NCI-H1930 (cell line): ENCODE measurements at regions not wholly inside any gene's neighbourhood (a gene's known extent, or its start where the extent isn't known, plus 50 kb on each side); places are given as distances from the start of the nearest gene placed in this dataset.
"Not testable (repeated sequence)": the region's sequence is repeated elsewhere in the genome, so short reads cannot be mapped to it uniquely, and the experiment has no call there.

Experiments used
- DNase-seq, 2 experiments: peaks; one replicate each; lab custom pipeline; 2025; lab: John Stamatoyannopoulos, UW

DNA sequence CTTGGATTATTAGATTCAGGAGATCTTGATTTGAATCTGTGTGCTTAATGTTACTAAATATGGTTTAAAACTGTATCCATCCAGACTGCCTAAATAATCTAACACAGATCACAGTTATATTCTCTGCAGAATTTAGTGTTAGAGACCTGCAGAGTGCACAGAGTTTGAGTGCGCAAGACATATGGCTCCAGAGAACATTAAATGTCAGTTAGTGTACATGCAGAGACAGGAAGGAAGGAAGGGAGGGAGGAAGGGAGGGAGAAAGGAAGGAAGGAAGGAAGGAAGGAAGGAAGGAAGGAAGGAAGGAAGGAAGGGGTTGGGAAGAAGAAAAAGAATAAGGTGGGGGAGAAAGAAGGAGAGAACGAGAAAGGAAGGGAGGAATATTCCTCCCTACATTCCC lies 210.0 kb upstream of the COX7C start:
- no peak for DNase-seq

DNA sequence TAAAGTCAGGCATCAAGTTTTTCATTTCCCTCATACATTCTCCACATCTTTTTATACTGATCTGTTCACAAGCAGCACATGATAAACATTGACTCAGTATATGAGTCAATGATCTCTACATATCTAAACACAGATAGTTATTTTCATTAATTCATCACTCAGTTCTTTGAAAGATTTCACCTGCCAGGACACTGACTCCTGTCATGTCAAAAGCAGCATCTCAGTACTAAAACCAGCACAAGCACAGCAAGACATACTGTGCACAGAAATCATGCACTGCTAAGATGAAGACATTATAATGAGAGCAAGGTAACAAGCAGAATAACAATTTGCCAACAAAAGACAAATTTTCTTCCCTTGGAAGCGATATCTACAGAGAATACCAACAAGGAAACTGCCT lies 206.1 kb upstream of the COX7C start:
- DNase-seq: no peak

DNA sequence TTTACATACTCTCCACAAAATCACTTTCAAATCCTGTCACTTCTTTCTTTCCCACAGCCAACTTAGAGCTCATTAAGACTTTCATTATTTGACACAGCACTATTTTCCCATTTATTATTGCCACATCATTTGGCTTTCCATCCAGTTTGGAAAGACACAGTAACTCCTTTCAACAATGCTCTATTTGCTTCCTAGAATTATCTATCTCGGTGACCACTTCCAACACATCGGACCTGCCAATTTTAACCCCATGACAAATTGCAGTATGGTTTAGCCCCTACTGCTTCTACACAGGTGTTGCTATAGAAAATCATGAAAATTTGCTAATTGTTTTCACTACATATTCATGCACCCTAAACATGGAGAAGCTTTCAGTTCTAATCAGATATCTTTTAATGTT lies 190.6 kb upstream of the COX7C start:
- DNase-seq: no peak

DNA sequence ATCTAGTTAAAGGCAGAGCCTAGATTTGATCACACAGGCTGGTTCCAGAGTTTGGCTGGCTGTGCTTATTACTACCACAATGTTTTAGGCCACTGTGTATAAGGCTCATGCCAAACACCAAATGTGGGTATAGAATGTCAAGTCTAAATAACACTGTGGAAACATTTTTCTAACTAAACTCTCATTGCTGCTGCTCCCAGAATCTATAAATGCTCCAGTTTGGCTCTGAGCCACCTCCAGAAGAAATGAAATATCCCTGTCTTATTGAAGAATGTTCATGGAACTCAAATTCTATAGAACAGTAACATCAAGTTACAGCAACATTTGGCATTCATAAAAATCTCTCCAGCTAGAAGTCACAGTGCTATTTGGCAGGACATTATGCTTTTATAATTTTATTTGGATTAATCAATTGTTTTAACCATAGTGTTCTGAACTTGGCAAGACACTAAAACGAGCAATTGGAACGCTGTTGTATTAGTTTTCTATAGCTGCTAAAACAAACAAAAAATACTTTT lies 178.1 kb upstream of the COX7C start:
- no peak for DNase-seq

DNA sequence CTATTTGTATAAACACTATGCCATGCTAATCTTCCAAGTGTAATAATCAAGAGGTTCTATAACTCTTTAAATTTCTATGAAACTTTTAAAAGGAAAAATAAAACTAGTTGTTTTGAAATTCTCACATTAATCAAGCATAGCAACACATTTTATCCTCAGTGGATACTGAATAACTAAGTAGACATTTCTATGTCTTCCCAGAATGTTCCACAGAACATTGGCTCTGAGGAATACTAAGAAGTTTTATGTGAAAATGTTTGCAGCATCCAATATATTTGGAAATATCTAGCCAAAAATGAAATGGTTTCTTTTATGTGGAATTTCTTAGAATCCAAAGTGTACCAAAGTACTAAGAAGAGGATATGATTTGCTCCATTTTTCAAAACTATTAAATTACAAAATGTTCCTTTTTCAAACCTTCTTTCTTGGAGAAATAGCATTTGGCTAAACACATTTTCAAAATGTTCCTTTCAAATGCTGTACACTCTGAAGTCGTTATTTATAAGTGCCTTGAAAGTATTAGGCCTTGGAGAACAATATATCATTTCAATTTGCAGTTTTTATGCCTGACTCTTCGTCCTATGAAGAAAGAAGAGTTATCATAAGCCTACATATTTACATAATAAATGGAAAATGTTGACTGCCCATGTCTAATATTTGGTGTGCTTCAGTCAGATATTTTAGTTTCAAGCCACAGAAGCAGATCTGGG lies 175.6 kb upstream of the COX7C start:
- no peak for DNase-seq

DNA sequence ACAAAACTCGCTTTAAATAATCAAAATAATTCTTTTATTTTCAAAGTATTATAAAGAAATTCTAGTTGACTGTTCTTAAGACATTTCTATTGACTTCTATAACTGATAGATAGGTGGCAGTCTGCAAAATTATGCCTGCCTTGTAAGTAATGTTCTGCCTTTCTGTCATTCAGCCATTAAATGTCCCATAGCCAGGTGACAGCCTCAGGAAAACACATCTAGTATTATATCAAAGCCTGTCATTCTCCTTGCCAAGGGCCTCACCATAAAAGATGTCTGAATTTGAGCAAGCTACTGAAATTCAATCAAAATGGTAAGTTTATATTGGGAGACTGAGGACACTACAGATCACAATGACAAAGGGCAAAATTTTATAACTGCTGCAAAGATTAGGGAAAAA lies 170.4 kb upstream of the COX7C start:
- no peak for DNase-seq

DNA sequence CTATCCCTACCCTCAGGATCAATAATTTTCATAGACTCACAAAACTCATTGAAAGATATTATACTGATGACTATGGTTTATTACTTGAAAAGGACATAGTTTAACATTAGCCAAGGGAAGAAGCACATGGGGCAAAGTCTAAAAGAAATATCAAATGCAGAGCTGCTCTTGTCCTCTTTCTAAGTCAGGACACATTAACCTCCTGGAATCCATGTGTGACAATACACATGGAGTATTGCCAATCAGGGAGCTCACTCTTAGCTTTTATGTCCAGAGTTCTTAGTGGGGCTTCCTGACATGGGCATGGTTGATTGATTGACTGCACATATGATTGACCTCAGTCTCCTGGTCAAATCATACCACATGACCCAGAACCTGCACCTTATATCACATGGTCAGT lies 165.5 kb upstream of the COX7C start:
- no peak for DNase-seq

DNA sequence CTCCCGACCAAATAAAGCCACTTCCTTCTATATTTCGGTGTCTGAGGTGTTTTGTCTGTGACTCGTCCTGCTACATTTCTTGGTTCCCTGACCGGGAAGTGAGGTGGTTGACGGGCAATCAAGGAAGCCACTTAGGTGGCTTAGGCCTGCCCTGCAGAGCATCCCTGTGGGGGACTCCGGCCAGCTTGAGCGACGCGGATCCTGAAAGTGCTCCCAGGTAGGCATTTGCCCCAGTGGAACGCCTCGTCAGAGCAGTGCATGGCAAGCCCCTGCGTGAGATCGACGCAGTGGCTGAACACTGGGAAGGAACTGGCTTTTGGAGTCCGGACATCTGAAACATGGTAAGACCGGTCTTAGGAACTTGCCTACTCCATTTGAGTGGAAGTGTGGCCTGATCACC lies 157.2 kb upstream of the COX7C start:
- no peak for DNase-seq

DNA sequence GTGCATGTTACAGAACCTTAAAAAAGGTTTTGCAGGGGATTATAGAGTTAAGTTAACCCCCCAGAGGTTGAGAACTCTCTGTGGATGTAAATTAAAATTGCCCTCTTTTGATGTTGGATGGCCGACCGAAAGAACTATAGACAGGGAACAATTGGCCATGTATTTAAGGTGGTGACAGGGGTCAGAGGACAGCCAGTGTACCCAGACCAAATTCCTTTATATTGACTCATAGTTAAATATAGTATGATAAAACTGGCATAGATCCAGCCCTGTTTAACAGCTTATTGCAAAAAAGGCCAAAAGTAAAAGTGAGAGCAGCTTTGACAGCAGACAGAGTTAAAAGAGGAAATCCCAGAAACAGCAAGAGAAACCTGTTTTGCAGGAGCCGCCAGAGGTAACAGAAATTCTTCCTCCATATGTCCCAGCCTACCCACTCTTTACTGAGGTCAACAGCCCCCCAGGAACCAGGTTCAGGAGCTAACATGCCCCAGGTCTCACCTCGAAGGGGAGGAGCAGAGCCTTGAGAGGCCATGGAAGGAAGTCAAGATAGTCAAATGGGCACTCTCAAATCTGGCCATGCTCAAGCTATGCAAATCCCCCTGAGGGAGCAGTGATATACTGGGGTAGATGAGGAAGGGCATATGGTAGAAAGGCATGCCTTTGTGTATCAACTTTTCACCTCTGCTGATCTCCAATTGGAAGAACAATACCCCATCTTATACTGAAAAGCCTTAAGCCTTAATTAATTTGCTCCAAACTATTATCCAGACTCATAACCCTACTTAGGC lies 156.4 kb upstream of the COX7C start:
- DNase-seq: no peak

DNA sequence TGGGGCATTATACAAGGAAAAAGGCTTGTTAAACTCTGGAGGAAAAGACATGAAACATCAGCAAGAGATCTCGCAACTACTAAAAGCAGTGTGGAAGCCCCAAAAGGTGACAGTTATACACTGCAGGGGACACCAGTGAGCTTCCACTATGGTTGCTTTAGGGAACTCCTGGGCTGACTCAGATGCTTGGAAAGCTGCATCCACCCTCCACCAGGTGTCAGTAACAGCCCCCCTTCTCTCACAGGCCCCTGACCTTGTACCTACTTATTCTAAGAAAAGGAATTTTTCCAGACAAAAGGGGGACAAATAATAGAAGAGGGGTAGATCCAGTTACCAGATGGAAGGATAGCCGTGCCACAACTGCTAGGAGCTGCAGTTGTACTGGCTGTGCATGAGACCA lies 154.4 kb upstream of the COX7C start:
- DNase-seq: no peak

DNA sequence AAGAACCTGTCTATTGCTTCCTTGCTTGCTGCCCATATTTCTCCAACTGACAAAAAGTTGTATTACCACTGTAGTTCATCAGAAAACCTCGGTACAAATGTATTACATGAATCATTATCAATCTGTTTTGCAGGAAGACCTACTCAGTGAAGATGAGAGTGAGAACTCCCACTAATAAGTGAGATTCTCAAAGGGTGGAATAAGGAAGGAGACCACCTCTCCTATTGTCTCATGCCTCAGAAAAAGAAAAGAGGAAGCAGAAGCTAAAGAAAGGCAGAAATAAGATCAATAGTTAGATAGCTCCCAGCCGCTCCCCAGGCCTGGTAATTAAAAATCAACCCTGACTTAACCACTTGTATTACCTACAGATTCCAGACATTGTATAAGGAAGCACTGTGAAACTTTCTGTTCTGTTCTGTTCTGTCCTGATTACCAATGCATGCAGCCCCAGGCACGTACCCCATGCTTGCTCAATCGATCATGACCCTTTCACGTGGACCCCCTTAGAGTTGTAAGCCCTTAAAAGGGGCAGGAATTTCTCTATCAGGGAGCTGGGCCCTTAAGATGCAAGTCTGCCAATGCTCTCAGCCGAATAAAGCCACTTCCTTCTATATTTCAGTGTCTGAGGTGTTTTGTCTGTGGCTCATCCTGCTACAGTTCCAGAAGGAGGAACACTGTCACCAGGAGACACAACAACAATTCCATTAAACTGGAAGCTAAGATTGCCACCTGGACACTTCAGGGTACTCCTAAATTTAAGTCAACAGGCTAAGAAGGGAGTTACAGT lies 152.5 kb upstream of the COX7C start:
- DNase-seq: no peak

DNA sequence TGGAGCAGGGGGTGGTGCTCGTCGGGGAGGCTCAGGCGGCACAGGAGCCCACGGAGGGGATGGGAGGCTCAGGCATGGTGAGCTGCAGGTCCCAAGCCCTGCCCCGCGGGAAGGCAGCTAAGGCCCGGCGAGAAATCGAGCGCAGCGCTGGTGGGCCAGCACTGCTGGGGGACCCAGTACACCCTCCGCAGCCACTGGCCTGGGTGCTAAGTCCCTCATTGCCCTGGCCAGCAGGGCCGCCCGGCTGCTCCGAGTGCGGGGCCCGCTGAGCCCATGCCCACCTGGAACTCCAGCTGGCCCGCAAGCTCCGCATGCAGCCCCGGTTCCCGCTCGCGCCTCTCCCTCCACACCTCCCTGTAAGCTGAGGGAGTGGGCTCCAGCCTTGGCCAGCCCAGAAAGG lies 151.0 kb upstream of the COX7C start:
- not testable (repeated sequence) for DNase-seq

DNA sequence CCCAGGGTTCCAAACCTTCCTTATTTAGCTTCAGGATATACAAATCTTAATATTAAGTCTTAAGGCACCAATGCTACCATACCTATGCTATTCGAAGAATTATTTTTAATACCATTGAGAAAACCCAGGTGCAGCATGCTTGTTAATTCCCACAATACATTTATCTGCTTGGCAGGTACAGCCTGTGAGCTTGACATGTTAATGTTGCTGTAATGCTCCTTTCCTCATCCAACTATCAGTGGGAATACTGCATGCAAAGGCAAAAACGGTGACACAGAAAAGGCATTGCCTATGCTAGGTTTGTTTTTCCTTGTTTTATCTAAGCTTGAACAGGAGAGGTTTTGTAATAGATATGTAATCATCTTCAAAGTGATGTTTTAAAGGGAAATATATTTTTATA lies 135.7 kb upstream of the COX7C start:
- DNase-seq: no peak

DNA sequence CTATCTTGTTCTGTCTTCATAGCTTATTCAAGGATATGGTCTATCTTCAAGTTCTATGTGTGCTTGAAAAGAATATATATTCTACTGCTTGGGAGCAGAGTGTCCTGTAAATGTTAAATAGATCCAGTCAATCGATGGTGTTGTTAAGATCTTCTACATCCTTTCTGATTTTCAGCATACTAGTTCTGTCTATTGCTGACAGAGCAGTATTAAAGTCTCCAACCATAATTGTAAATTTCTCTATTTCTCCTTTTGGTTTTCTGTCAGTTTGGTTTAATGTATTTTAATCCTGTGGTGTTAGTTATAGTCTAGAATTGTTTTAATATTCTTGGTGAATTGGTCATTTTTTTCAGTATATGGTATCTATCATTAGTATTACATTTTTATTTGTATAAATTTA lies 124.0 kb upstream of the COX7C start:
- DNase-seq: no peak

DNA sequence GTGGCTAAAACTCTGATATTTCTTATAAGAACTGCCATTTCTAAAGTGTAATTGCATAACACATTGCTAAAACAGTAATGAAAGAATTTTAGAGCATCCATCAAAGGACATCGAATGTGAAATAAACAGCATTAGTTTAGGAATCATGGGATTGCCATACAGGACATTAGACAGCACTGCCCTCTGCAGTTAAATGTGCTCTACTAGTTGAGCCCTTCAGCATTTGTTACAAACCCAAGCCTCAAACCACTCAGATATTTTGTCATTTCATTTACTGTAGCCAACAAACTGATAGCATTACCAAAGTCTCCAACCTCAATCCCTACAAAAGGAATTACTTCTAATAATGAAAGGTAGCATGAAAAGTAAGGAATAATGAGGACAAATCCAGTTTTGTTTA lies 116.8 kb upstream of the COX7C start:
- DNase-seq: no peak

DNA sequence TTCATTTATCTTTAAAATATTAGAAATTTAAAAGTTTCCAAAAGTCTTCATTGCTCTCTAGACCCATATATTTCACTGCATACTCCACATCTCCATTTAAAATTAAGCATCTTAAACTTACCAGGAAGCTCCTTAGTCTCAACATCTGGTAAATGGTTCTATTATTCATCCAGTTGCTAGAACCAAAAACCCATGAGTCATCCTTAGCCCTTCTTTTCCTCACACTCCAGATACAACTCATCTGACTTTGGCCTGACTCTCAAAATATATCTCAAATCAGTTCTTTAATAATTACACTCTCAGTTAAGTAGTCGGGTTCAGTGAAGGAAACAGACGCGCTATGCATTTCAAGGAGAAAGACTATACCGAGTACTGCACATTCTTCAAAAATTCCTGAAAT lies 110.2 kb upstream of the COX7C start:
- DNase-seq: no peak

DNA sequence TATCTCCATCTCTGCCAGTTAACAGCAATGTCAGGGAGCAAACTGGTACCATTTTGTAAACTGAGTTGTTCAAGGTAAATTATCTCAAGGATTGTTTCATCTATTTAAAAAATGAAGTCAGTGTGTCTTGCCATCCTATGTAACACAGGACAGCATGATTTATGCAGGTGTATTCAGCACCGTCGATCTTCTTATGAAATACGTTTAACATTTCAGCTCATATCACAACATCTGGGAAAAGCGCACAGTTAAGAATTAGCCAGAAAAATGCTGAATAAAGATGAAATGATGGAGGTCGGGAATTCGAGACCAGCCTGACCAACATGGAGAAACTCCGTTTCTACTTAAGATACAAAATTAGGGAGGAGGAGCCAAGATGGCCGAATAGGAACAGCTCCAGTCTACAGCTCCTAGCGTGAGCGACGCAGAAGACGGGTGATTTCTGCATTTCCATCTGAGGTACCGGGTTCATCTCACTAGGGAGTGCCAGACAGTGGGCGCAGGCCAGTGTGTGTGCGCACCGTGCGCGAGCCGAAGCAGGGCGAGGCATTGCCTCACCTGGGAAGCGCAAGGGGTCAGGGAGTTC lies 107.3 kb upstream of the COX7C start:
- DNase-seq: not testable (repeated sequence)

DNA sequence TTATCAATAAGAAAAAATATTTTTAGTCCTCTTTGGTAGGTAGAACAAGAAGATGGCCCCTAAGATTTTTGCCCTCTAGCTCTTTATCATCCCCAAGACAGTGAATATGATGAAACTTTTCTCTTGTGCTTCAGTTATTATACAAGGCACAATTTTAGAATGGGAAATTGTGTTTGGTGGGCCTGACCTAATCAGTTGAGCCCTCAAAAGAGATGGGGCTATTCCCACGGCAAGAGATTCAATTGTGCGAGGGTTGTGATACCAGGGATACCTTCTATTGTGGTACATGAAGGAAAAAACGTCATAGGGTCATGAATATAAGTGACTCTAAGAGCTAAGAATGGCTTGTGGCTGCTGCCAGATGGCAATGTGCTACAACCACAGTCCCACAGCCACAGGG lies 94.0 kb upstream of the COX7C start:
- DNase-seq: no peak

DNA sequence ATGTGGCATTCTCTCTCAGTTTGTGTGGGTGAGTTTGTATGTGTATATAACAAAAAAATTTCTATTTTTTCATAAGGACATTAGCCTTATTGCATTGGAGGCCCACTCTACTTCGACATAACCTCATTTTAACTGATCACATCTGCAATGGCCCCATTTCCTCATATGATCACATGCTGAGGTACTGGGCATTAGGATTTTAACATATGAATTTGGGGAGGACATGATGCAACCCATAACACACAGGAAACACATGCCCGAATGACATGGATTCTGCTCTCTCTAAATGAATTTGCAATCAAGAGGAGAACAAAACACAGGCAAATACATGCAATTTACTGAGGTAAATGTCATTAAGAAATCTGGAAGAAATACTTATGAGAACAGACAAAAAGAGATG lies 92.1 kb upstream of the COX7C start:
- no peak for DNase-seq

DNA sequence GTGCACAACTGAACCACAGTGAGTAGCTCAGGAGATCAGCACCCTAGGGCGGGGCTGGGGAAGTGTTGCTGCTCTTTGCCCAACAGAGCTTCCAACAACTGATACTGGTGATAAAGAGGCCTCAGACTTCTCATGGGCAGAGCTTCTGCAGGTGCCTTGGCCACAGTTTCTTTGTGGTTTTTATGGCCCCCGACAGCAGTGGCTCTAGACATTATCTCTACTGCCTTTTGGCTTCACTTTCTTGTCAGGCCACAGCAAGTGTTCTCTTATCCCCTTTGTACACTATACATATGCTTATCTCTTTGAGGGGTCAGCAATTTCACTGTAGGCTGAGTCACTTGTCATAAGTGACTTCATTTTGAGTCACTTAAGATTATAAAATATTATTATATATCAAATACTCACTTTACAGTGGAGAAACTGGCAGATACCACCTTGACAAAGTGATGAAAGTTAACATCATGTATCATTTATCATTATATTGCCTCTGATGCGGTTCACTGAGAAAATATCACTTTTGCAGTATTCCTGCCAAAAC lies 90.9 kb upstream of the COX7C start:
- DNase-seq: no peak

DNA sequence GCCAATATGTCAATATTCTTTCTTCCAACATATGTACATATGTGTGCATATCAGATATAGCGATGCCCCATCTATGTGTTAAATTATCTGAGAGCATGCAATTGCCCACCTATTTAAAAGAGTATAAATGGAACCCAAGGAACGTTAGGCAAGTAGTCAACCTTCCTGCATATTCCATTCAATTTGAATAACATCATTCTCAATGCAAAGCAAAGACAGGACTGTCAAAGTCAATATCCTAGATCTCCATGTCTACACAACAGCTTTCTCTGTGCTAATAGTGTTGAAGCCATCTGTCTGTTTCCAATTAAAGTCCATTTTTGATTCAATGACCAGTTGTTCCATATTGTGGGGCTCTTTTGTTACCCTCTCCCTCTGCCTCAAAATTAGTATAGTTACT lies 85.3 kb upstream of the COX7C start:
- peak; percentile 74 to 76 for DNase-seq

DNA sequence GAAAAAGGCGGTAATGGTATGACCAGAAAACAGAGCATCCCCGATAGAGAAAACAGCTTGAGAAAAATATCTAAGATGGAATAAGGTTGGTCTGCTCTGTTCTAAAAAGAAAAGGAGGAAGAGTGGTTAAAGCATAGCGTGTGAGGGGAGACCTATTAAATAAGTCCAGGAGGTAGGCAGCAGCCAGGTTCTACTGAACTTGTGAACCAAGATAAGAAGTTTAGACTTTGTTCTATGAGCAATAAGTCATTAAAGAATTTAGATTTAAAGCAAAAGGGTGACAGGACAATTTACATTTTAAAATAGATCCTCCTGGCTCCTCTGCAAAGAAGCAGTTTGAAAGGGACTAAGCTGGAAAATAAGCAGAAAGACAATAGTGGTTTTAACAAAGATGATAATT lies 81.3 kb upstream of the COX7C start:
- DNase-seq: no peak
